Stimulated activated CD4-positive, alpha-beta T cell treated with anti-CD3 and anti-CD28 coated beads, TNF-alpha, amount 100 ng/mL, for 4 hours (primary cell): ENCODE measurements at regions not wholly inside any gene's neighbourhood (a gene's known extent, or its start where the extent isn't known, plus 50 kb on each side); places are given as distances from the start of the nearest gene placed in this dataset.
A peak's percentile ranks its signal among the peaks of the same experiment; 100 is the strongest.

Source experiments
- DNase-seq, 3 experiments: peaks; one replicate each; pipeline ENCODE4 v3.0.0-alpha.2; 2020; ENCODE audit warnings: low read depth in 3 of 3

DNA sequence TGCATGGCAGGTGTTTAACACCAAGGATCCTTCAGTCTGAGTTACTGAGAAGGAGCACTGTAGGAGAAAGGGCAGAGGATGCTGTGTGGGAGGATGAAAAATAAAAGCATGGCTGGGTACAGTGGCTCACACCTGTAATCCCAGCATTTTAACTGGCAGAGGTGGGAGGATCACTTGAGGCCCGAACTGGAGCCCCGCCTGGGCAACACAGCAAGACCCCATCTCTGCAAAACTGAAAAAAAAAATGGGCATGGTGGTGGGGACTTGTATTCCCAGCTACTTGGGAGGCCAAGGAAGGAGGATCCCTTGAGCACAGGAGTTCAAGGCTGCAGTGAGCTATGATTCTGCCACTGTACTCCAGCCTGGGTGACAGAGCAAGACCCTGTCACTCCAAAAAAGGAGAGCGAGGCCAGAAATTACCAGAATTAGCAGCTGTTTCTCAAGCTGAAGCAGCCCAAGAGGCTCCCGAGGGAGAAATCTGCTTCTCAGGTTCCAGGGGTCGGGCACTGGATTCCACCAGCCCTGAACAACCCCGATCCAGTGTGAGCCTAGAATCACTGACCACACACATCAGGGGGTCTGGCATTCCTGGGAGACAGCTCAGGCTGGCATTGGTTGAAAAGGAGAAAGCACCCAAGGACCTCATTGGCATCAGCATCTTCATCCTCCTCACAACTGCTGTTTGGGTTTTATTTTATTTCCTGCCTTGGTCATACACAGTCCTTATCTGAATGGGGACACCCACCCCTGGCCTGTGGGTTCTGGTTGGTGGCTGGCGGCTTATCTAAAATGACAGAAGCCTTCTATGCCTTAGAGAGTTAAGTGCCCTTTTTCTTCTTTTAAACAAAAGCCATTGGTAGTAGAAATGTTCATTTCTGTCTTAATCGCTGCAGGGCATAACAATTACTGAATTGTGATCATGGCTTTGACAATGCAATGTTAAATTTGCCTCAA, 66.3 kb upstream of the TRIM2 start:
- no peak for DNase-seq

DNA sequence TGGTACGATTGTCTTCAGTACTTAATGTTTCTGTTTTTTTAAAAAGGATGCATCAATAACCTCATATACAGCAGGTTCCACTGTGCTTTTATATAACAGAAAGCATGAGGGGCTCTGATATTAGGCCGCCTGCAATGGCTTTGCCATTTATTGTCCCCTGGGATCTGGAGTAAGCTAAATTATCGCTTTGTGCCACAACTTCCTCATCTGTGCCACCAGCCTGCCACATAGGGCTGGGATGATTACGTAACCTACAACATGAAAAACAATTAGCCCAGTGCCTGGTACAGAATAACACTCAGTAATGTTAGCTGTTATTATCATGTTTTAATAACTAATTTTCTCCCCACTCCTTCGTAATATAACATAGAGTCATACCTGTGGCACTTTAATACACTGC, 65.5 kb upstream of the TRIM2 start:
- no peak for DNase-seq

DNA sequence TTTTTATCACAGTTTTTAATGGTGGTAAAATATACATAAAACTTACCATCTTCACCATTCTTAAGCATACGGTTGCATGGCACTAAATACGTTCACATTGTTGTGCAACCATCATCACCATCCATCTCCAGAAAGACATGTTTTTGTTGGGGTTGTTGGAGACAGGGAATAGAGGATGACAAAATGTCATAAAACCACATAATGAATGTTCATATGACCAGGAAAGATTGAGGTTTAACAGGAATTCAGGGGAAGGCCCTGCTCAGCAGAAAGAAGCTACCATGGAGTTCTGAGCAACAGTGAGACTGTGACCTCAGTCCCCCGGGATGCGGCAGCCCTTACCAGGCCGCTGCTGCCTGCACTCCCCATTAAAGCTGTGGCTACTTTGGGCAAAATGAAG, 63.9 kb upstream of the TRIM2 start:
- DNase-seq, result no peak

DNA sequence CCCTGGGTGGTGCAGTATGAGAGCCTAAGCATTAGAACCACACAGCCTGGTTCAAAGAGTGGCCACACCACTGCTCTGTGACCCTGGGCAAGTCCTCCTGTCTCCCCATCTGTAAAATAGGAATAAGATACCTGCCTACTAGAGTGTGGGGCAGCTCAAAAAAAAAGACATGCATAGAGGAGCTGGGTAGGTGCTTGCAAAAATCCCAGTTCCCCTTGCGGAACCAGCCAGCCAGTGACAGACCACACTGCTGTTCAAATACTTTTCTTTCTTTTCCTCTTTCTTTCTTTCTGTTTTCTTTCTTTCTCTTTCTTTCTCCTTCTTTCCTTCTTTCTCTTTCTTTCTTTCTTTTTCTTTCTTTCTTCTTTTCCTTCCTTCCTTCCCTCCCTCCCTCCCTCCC, 63.0 kb upstream of the TRIM2 start:
- no peak for DNase-seq

DNA sequence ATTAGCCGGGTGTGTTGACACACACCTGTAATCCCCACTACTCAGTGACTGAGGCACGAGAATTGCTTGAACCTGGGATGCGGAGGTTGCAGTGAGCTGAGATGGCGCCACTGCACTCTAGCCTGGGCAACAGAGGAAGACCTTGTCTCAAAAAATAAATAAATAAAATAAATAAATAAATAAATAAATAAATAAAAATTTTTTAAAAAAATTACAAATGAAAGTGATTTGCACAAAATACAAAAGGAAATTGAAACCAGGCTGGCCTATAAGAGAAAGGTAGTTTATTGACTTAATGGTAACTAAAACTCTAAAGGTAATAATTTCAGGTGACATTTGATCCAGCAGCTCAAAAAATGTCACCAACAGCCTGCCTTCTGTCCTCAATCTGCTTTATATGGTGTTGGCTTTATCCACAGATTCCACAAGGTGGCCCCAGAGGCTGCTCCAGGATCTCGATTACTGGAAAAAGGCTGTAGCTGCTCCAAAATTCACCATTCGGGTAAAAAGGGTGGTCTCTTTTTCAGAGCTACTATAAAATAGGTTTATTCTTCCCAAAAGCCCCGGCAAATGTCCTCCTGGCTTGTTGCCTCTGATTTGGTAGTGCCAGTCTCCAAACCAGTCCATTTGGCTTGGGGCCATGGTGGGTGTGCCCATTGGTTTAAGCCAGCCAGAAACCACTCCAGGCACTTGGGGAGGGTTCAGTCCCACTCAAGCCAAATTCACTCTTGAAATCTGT, 61.4 kb upstream of the TRIM2 start:
- DNase-seq, result peak in 1 of 3 experiments; percentile 35

DNA sequence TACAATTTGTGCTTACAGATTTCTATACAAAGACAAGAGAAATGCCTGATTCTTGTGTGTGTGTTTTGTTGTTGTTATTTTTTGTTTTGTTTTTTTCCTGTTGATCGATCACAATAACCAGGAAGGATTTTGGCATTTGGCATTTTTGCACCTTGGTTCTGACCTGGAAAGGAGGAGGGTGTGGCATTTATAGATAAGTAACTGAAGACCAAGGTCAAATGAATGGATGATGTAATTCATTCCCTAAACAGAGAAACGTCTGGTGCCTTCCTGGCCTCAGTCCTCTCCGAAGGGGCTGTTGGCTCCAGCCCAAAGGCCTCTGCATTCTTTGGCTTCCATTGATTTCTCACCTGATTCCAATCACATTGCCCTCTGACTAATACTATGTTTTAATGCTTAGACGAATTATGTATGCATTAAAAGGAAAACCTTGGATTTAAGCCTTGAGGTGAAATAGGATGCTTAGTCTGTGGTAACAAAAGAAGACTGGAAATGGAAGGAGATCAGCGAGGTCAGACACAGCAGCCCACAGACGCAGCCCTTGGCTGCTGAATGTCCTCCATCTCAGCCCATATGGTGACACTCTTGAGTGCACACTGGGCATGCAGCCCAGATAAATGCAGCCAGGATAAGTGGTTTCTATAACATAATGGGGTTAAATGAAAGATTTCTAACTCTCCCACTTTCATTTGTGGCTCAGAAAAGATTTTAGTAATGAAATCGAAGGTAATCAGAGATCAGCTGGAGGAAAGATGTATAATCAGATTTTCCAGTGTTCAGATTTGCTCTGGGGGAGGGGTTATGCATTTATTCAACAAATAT, 60.5 kb upstream of the TRIM2 start:
- no peak for DNase-seq

DNA sequence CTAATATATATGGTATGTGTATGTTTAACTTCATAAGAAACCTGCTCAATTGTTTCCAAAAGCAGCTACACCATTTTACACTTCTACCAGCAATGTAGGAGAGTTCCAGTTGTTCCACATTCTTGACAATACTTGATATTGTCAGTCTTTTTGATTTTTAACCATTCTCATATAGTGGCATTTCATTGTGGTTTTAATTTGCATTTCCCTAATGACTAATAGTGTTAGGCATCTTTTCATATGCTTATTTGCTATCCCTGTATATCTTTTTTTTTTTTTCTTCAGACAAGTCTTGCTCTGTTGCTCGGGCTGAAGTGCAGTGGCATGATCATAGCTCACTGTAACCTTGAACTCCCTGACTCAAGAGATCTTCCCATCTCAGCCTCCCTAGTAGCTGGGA, 58.2 kb upstream of the TRIM2 start:
- DNase-seq, result no peak

DNA sequence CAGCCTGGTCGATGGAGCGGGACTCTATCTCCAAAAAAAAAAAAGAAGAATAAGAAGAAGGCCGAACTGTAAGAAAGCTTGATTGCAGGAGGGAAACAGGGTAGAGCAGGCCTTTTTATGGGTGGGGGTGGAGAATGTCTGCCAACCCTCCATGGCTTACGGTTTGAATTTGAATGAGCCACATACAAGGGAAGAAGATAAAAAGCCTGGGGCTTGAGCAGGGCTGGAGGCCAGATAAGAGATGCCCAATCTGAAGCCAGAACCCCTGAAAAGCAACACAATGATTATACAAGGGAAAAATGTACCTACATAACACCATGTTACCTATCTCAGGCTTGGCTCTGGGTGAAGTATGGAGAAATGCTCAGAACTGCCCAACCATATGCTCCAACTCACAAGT, 57.3 kb upstream of the TRIM2 start:
- no peak for DNase-seq

DNA sequence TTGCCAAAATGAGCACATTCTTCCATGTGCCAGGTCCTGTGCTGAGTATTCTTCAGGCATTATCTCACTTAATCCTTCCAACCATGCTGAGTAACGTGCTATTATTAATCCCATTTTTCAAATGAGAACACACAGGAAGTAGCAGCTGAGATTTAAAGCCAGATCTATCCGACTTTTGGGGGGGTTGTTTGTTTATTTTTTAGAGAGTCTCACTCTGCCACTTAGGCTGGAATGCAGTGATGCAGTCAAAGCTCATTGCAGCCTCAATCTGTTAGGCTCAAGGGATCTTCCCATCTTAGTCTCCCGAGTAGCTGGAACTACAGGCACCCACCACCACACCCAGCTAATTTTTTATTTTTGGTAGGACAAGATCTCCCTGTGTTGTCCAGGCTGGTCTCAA, 55.5 kb upstream of the TRIM2 start:
- no peak for DNase-seq

DNA sequence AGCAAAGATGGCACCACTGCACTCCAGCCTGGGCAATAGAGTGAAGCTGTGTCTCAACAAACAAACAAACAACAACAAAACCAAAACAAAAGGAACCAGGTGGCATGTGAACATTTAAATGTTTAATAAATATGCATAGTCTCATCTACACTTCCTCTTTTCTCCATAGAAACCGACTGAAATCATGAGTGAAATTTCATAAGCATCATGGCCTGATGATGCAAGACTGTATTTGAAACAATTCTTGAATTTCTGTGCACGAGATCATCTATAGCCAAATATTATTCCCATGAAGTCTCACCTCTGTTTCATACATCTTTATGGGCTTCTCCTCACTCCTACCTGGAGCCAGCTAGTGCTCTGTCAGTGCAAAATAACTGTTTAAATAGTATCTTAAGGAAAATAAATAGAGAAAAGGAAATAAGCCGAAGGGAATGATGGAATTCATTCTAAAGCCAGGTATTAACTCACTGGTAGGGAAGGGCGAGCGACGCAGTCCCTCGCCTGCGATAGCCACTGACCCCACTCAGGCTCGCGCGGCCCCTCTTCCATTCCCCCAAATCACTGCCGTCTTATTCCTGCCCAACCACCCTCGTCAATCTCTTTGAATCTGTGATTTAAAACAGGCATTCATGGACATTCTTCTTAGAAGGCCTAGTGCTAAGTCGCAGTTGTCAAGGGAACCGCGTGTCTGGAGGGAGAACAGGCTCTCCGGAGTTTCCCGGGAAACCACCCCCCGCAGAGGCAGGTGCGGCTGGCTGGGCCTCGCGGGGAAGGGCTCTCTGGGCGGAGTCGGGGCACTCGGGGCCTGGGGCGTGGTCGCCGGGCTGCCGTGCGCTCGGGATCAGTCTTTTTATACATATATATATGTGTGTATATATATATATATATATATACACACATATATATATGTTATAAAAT, 52.4 kb upstream of the TRIM2 start:
- no peak for DNase-seq

DNA sequence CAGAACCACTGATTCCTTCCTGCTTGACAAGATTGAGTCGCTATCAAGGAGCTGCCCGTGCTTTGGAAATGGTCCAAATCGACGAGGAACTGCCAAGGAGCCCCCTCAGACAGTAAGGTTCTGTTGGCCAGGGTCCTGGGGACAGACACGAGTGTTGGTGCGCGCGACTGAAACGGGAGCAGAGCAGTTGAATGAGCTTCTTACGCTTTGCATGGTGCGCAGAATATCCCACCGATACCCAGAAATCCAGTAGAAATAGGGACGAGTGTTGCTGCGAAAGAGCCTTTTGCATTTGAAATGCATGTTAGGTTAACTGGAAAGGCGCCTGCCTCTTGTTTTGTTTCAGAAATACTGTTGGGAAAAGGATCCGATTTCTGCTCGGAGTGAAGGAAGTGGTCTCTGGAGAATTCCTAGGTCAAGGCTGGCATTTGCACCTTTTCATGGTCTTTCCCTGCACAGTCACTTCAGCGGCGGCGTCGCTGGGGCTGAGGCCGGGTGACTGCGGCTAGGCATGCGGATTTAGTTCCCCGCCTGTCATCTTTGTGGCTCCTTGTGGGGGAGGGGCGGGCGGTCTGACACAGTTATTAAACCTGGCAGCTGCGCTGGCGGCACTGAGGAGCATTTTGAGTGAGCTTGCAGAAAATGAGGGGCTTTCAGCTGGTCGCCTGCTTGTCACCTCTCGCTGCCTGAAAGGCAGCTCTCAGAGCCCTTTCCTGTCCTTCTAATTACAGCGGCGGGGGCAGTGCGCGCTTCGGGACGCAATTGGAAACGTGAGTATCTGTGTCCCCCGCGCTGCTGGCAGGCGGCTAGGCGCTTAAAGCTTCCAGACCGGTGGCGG, 51.5 kb upstream of the TRIM2 start:
- peak; percentile 46 to 57 (median 47) for DNase-seq

DNA sequence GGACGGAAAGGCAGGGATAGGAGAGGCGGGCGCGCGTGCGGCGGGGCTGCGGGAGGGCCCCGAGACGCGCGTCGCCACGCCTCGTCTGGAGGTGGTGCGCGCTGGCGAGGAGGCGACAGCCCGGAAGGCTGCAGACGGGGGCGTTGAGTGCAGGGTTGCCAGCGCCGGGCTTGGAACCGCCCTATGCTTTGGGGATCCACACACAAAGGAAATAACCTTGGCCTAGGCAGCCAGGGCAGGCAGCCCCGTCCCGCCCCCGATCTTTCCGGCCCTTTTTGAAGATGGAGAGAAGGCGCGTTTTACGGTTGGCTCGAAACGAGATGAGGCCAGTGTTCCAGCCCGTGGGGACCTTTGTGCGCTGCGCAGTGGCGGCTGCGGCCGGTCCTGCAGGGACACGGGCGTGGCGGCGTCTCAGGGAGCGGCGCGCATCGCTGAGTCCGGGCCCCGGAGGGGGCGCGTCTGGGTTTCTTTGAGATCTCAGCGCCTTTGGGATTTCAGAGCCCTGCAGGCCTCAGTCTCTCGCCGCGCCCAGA, 50.8 kb upstream of the TRIM2 start:
- DNase-seq, result peak; percentile 50 to 63 (median 57)

DNA sequence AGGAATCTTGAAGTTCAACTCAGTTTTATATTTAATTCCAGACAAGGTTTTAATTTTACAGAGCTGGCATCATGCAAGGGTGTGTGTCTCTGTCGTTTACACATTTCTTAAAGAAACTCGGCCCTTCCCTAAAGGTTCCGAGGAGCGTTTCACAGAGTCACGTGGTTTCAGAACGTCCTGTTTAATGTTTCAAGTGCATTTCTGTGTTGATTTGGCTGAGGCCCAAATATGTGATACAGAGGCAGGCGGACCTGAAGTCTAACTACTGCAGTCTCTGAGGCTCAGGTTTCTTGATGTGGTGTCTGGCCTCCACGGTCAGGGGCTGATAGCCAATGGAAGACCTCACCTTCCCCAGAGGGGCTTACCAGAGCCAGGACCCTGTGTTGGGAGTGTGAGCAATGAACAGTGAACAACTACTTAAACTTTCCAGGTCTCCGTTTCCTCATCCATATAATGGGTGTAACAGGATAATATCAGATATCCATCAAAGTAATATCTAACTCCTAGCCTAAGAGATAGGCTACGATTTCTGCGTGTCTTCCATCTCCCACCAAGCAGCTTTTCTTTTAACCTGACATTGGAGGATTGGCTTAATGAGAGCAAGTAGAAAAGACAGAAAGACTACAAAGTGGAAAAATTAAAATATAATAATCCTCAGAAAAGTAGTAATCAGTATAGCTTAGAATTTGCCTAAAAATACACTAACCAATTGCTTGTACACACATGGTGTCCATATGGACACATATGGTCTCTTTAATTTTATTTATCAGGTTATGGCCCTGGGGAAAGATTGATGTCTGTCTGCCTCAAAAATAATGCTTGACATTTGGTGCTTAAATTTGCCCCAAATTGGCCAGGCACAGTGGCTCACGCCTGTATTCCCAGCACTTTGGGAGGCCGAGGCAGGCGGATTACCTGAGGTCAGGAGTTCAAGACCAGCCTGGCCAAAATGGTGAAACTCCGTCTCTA, 50.0 kb upstream of the TRIM2 start:
- no peak for DNase-seq
